Lower leg skin (tissue), 4 donors: ENCODE measurements at regions not wholly inside any gene's neighbourhood (a gene's known extent, or its start where the extent isn't known, plus 50 kb on each side); places are given as distances from the start of the nearest gene placed in this dataset.

Experiments used
- DNase-seq, 2 donors: peaks; one replicate each; pipeline ENCODE4 v3.0.0-alpha.2; 2019; ENCODE audit warnings: low spot score in 2 of 2
- H3K4me3 ChIP-seq: fragments of 200-600 bp; sonication (generic); 2 replicates; pipeline ENCODE4 v1.5.1; 2017; ENCODE audit warnings: mild to moderate bottlenecking, low read depth; ENCODE audit not compliant: poor library complexity, severe bottlenecking
- CTCF ChIP-seq, 3 donors: fragments of 450-650 bp; IDR thresholded peaks; one replicate each; pipeline ENCODE4 v1.5.1; 2016; ENCODE audit warnings: antibody characterized with exemption in 3 of 3, mild to moderate bottlenecking in 3 of 3, moderate library complexity in 2 of 3
- POLR2A ChIP-seq, 2 donors: fragments of 450-650 bp; IDR thresholded peaks; one replicate each; pipeline ENCODE4 v1.6.1; 2016 to 2017; ENCODE audit warnings: antibody characterized with exemption in 2 of 2, mild to moderate bottlenecking in 1 of 2, moderate library complexity in 1 of 2
- WGBS, 2 donors: methylation state at CpG; one replicate each; pipeline ENCODE4 v1.1.5; 2018; 5-methylcytosine and 5-hydroxymethylcytosine counted together
- intact Hi-C: fragments of 100-400 bp; cut with DNase I; formaldehyde crosslinking; loops from one replicate; pipeline ENCODE4 v1.15.0; 2023; ENCODE audit warnings: low total_unique reads

GRCh38 chr7:130823060-130823459 is 89.1 kb upstream of the KLF14 start:
- WGBS, 2 donors: 68 to 81% methylated on average over 2 of the region's 2 CpGs
- intact Hi-C loops: no loop called here
- DNase-seq: no peak
- no peak overlapping the region for H3K4me3 ChIP-seq
- TF ChIP-seq CTCF (IDR thresholded peaks at IDR 0.05) (no peak), POLR2A (IDR thresholded peaks at IDR 0.05) (no peak)

- H3K4me3 ChIP-seq: no peak overlapping the region
- intact Hi-C loops: no loop called here
- TF ChIP-seq POLR2A (IDR thresholded peaks at IDR 0.05): no peak
- TF ChIP-seq CTCF (IDR thresholded peaks at IDR 0.05): no peak
- DNase-seq: no peak
Observed at GRCh38 chr7:130825819-130826218, 91.8 kb upstream of the KLF14 start.

- TF ChIP-seq POLR2A (IDR thresholded peaks at IDR 0.05): no peak
- no peak for TF ChIP-seq CTCF (IDR thresholded peaks at IDR 0.05)
- no peak for DNase-seq
- no peak overlapping the region for H3K4me3 ChIP-seq
- 86 to 93% methylated on average over 2 of the region's 2 CpGs for WGBS, 2 donors
- intact Hi-C loops: no loop called here
Observed at GRCh38 chr7:130829415-130829814, 95.4 kb upstream of the KLF14 start.

GRCh38 chr7:130831322-130831721 is 97.3 kb upstream of the KLF14 start:
- 52 to 56% methylated on average over 3 of the region's 3 CpGs for WGBS, 2 donors
- H3K4me3 ChIP-seq: no peak overlapping the region
- no peak for DNase-seq
- no peak for TF ChIP-seq POLR2A (IDR thresholded peaks at IDR 0.05)
- no peak for TF ChIP-seq CTCF (IDR thresholded peaks at IDR 0.05)
- intact Hi-C loops: no loop called here

- intact Hi-C loops: no loop called here
- H3K4me3 ChIP-seq: no peak overlapping the region
- TF ChIP-seq CTCF (IDR thresholded peaks at IDR 0.05) (no peak), POLR2A (IDR thresholded peaks at IDR 0.05) (no peak)
- DNase-seq: no peak
- WGBS, 2 donors: 40 to 43% methylated on average over 6 of the region's 6 CpGs
Observed at GRCh38 chr7:130831817-130832481, 97.9 kb upstream of the KLF14 start.

GRCh38 chr7:130838738-130839137 is 104.7 kb upstream of the KLF14 start:
- TF ChIP-seq CTCF (IDR thresholded peaks at IDR 0.05): no peak
- TF ChIP-seq POLR2A (IDR thresholded peaks at IDR 0.05): no peak
- intact Hi-C loops: no loop called here
- 61 to 69% methylated on average over 1 of the region's 1 CpG for WGBS, 2 donors

More at GRCh38 chr7:130838738-130839137, 104.7 kb upstream of the KLF14 start:
- no peak for DNase-seq
- no peak overlapping the region for H3K4me3 ChIP-seq
